NCI-H2107 treated with DMSO at 0.1 percent for 48 hours (cell line): ENCODE measurements at regions not wholly inside any gene's neighbourhood (a gene's known extent, or its start where the extent isn't known, plus 50 kb on each side); places are given as distances from the start of the nearest gene placed in this dataset.
"Not testable (repeated sequence)": the region's sequence is repeated elsewhere in the genome, so short reads cannot be mapped to it uniquely, and the experiment has no call there.

Experiments
- DNase-seq: peaks from one replicate; lab custom pipeline; 2025; ENCODE audit not compliant: unreplicated experiment; lab: John Stamatoyannopoulos, UW

GRCh38 chr10:33867199-33867789 is 532.8 kb upstream of the NRP1 start:
- DNase-seq: not testable (repeated sequence)

- DNase-seq: no peak
These were observed 528.9 kb upstream of the NRP1 start for GRCh38 chr10:33863352-33863751.

- DNase-seq: no peak
These were observed 528.2 kb upstream of the NRP1 start for GRCh38 chr10:33862536-33863105.

GRCh38 chr10:33861833-33862232 is 527.4 kb upstream of the NRP1 start:
- DNase-seq: no peak

GRCh38 chr10:33861016-33861704 is 526.7 kb upstream of the NRP1 start:
- no peak for DNase-seq

GRCh38 chr10:33860552-33860951 is 526.1 kb upstream of the NRP1 start:
- DNase-seq: no peak

- DNase-seq: no peak
These were observed 525.0 kb upstream of the NRP1 start for GRCh38 chr10:33859319-33860022.

GRCh38 chr10:33858326-33858725 is 523.9 kb upstream of the NRP1 start:
- DNase-seq: no peak

- not testable (repeated sequence) for DNase-seq
These were observed 518.8 kb upstream of the NRP1 start for GRCh38 chr10:33853221-33853620.

- no peak for DNase-seq
These were observed 508.9 kb upstream of the NRP1 start for GRCh38 chr10:33843379-33843778.

GRCh38 chr10:33841678-33842077 is 507.2 kb upstream of the NRP1 start:
- no peak for DNase-seq

- DNase-seq: no peak
These were observed 504.3 kb upstream of the NRP1 start for GRCh38 chr10:33838731-33839130.

GRCh38 chr10:33837736-33838135 is 503.3 kb upstream of the NRP1 start:
- DNase-seq: no peak

- no peak for DNase-seq
These were observed 501.1 kb upstream of the NRP1 start for GRCh38 chr10:33835556-33835955.

- no peak for DNase-seq
These were observed 499.1 kb upstream of the NRP1 start for GRCh38 chr10:33833566-33833965.

GRCh38 chr10:33832124-33832787 is 497.8 kb upstream of the NRP1 start:
- DNase-seq: no peak

GRCh38 chr10:33831591-33831990 is 497.1 kb upstream of the NRP1 start:
- no peak for DNase-seq

- not testable (repeated sequence) for DNase-seq
These were observed 495.4 kb upstream of the NRP1 start for GRCh38 chr10:33829899-33830298.

GRCh38 chr10:33828592-33828991 is 494.1 kb upstream of the NRP1 start:
- DNase-seq: no peak

- DNase-seq: no peak
These were observed 491.7 kb upstream of the NRP1 start for GRCh38 chr10:33826186-33826585.

- DNase-seq: no peak
These were observed 488.3 kb upstream of the NRP1 start for GRCh38 chr10:33822774-33823173.
